GM21786 (cell line): ENCODE measurements at regions not wholly inside any gene's neighbourhood (a gene's known extent, or its start where the extent isn't known, plus 50 kb on each side); places are given as distances from the start of the nearest gene placed in this dataset.
A peak's percentile ranks its signal among the peaks of the same experiment; 100 is the strongest.

Experiments used
- ATAC-seq: cut with Tn5 transposase; IDR thresholded peaks from one replicate; pipeline ENCODE4 v1.9.1; 2021; ENCODE audit not compliant: unreplicated experiment

- ATAC-seq = no peak
Measured at GRCh38 chr4:184879271-184879670, 53.5 kb upstream of the ACSL1 start.

- no peak for ATAC-seq
Measured at GRCh38 chr4:184882276-184882675, 56.5 kb upstream of the ACSL1 start.

GRCh38 chr4:184883024-184883423 is 57.3 kb upstream of the ACSL1 start:
- no peak for ATAC-seq

- no peak for ATAC-seq
Measured at GRCh38 chr4:184884883-184885282, 59.1 kb upstream of the ACSL1 start.

- ATAC-seq = no peak
Measured at GRCh38 chr4:184885602-184886001, 59.8 kb upstream of the ACSL1 start.

GRCh38 chr4:184887333-184887732 is 61.6 kb upstream of the ACSL1 start:
- ATAC-seq = no peak

- no peak for ATAC-seq
Measured at GRCh38 chr4:184887947-184888346, 62.2 kb upstream of the ACSL1 start.

GRCh38 chr4:184889666-184890335 is 64.0 kb upstream of the ACSL1 start:
- ATAC-seq = no peak

- ATAC-seq = no peak
Measured at GRCh38 chr4:184890499-184890898, 64.7 kb upstream of the ACSL1 start.

GRCh38 chr4:184891816-184892397 is 66.1 kb upstream of the ACSL1 start:
- ATAC-seq = no peak

- ATAC-seq = no peak
Measured at GRCh38 chr4:184892999-184893398, 67.2 kb upstream of the ACSL1 start.

GRCh38 chr4:184893801-184894571 is 68.2 kb upstream of the ACSL1 start:
- no peak for ATAC-seq

- no peak for ATAC-seq
Measured at GRCh38 chr4:184895012-184895695, 69.4 kb upstream of the ACSL1 start.

GRCh38 chr4:184896868-184897715 is 71.3 kb upstream of the ACSL1 start:
- ATAC-seq = peak; percentile 67

- ATAC-seq = no peak
Measured at GRCh38 chr4:184897895-184898294, 72.1 kb upstream of the ACSL1 start.

GRCh38 chr4:184898793-184899192 is 73.0 kb upstream of the ACSL1 start:
- ATAC-seq = no peak

- ATAC-seq = no peak
Measured at GRCh38 chr4:184899261-184900134, 73.7 kb upstream of the ACSL1 start.

- ATAC-seq = no peak
Measured at GRCh38 chr4:184900184-184900583, 74.4 kb upstream of the ACSL1 start.

GRCh38 chr4:184902550-184902949 is 76.8 kb upstream of the ACSL1 start:
- ATAC-seq = no peak
